ENCODE measurements at regions not wholly inside any gene's neighbourhood (a gene's known extent, or its start where the extent isn't known, plus 50 kb on each side); places are given as distances from the start of the nearest gene placed in this dataset.

- no peak overlapping the region for H3K4me3 ChIP-seq (ENCODE audit: low read length in 3 of 3)
- H3K4me1 ChIP-seq (ENCODE audit: control insufficient read depth in 3 of 3, insufficient read depth in 3 of 3, low read length in 3 of 3), result no peaks in the 10 kb centered on the region
- H3K9ac ChIP-seq (ENCODE audit: low read depth in 1 of 3, low read length in 3 of 3), result no peak overlapping the region
- no peaks in the 10 kb centered on the region for H3K27me3 ChIP-seq (ENCODE audit: control insufficient read depth in 3 of 3, insufficient read depth in 3 of 3, low read length in 3 of 3)
- no peaks in the 10 kb centered on the region for H3K36me3 ChIP-seq (ENCODE audit: control insufficient read depth in 3 of 3, insufficient read depth in 3 of 3, low read length in 3 of 3)
- no peak overlapping the region for H3K27ac ChIP-seq (ENCODE audit: low read depth, low read length)
- H3K9me3 ChIP-seq (ENCODE audit: control insufficient read depth in 3 of 3, low read length in 3 of 3), result peaks cover 0 to 6% (median 2%) of the 10 kb centered on the region in 3 donors
Measured at GRCh38 chr16:5541356-5541755, 443.8 kb upstream of the EEF2KMT start.

GRCh38 chr16:5537347-5537746, 439.8 kb upstream of the EEF2KMT start:
- no peak overlapping the region for H3K27ac ChIP-seq (ENCODE audit: low read depth, low read length)
- no peak overlapping the region for H3K9ac ChIP-seq (ENCODE audit: low read depth in 1 of 3, low read length in 3 of 3)
- no peak overlapping the region for H3K4me3 ChIP-seq (ENCODE audit: low read length in 3 of 3)
- no peaks in the 10 kb centered on the region for H3K36me3 ChIP-seq (ENCODE audit: control insufficient read depth in 3 of 3, insufficient read depth in 3 of 3, low read length in 3 of 3)
- H3K27me3 ChIP-seq (ENCODE audit: control insufficient read depth in 3 of 3, insufficient read depth in 3 of 3, low read length in 3 of 3), result no peaks in the 10 kb centered on the region
- peaks cover 0 to 12% (median 2%) of the 10 kb centered on the region in 3 donors for H3K9me3 ChIP-seq (ENCODE audit: control insufficient read depth in 3 of 3, low read length in 3 of 3)
- H3K4me1 ChIP-seq (ENCODE audit: control insufficient read depth in 3 of 3, insufficient read depth in 3 of 3, low read length in 3 of 3), result no peaks in the 10 kb centered on the region

DNA sequence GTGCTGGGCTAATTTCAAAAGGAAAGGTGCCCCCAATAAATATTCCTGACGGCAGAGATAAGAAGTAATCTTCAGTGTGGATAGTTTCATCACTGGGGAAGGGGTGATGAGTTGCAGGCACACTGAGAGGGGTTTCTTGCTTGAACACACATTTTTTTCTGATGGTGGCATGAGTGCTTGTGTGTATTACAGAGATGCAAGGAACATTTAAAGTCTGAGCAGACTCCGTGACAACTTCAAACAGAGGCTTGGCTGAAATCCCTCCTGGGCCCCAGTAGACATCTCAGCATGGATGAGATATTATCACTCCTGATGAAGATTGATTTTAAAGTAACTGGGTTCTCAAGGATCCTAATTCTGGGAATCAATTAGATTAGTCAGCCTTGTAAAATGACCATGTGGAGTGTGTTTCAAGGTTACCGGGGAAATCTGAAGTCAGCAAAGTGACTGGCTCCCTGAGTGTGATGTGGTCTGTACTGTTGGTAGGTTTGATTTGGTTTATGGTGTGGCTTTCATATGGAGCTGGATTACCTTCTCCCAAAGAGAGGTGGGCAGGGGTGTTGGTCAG, 435.8 kb upstream of the EEF2KMT start:
- H3K4me3 ChIP-seq (ENCODE audit: low read length in 3 of 3), result no peak overlapping the region
- no peaks in the 10 kb centered on the region for H3K4me1 ChIP-seq (ENCODE audit: control insufficient read depth in 3 of 3, insufficient read depth in 3 of 3, low read length in 3 of 3)
- H3K9ac ChIP-seq (ENCODE audit: low read depth in 1 of 3, low read length in 3 of 3), result no peak overlapping the region
- H3K27me3 ChIP-seq (ENCODE audit: control insufficient read depth in 3 of 3, insufficient read depth in 3 of 3, low read length in 3 of 3), result no peaks in the 10 kb centered on the region
- H3K9me3 ChIP-seq (ENCODE audit: control insufficient read depth in 3 of 3, low read length in 3 of 3), result peaks cover 0 to 12% (median 2%) of the 10 kb centered on the region in 3 donors
- no peak overlapping the region for H3K27ac ChIP-seq (ENCODE audit: low read depth, low read length)
- H3K36me3 ChIP-seq (ENCODE audit: control insufficient read depth in 3 of 3, insufficient read depth in 3 of 3, low read length in 3 of 3), result no peaks in the 10 kb centered on the region

- Histone ChIP-seq H3K9ac (ENCODE audit: low read depth in 1 of 3, low read length in 3 of 3) (no peak overlapping the region), H3K36me3 (ENCODE audit: control insufficient read depth in 3 of 3, insufficient read depth in 3 of 3, low read length in 3 of 3) (no peaks in the 10 kb centered on the region), H3K27ac (ENCODE audit: low read depth, low read length) (no peak overlapping the region), H3K9me3 (ENCODE audit: control insufficient read depth in 3 of 3, low read length in 3 of 3) (peaks cover 0 to 5% (median 3%) of the 10 kb centered on the region in 3 donors), H3K27me3 (ENCODE audit: control insufficient read depth in 3 of 3, insufficient read depth in 3 of 3, low read length in 3 of 3) (no peaks in the 10 kb centered on the region), H3K4me1 (ENCODE audit: control insufficient read depth in 3 of 3, insufficient read depth in 3 of 3, low read length in 3 of 3) (no peaks in the 10 kb centered on the region), H3K4me3 (ENCODE audit: low read length in 3 of 3) (no peak overlapping the region)
Measured at GRCh38 chr16:5527817-5528216, 430.2 kb upstream of the EEF2KMT start.

GRCh38 chr16:5526826-5527225, 429.2 kb upstream of the EEF2KMT start:
- no peaks in the 10 kb centered on the region for H3K4me1 ChIP-seq (ENCODE audit: control insufficient read depth in 3 of 3, insufficient read depth in 3 of 3, low read length in 3 of 3)
- no peak overlapping the region for H3K27ac ChIP-seq (ENCODE audit: low read depth, low read length)
- peaks cover 0 to 5% (median 3%) of the 10 kb centered on the region in 3 donors for H3K9me3 ChIP-seq (ENCODE audit: control insufficient read depth in 3 of 3, low read length in 3 of 3)
- no peak overlapping the region for H3K9ac ChIP-seq (ENCODE audit: low read depth in 1 of 3, low read length in 3 of 3)
- no peaks in the 10 kb centered on the region for H3K36me3 ChIP-seq (ENCODE audit: control insufficient read depth in 3 of 3, insufficient read depth in 3 of 3, low read length in 3 of 3)
- no peaks in the 10 kb centered on the region for H3K27me3 ChIP-seq (ENCODE audit: control insufficient read depth in 3 of 3, insufficient read depth in 3 of 3, low read length in 3 of 3)
- H3K4me3 ChIP-seq (ENCODE audit: low read length in 3 of 3), result no peak overlapping the region

DNA sequence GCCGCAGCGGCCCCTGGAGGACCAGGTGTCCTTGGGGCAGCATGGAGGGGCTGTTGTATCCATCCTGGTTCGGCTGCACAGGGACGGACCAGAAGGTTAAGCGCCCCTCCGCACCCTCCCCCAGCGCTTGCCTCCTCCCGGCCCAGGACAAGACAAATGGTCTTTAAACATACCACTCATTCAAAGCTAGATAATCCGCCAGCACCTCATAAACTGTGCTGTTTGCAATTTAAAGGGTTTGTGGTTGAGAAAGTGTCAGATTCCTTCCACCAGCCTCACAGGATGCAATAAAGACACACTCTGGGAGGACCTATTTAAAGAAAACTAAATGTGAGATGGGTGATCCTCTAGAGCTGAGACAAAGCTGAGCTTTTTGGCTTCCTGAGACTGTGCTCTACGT, 426.2 kb upstream of the EEF2KMT start:
- Histone ChIP-seq H3K36me3 (ENCODE audit: control insufficient read depth in 3 of 3, insufficient read depth in 3 of 3, low read length in 3 of 3) (no peaks in the 10 kb centered on the region), H3K9ac (ENCODE audit: low read depth in 1 of 3, low read length in 3 of 3) (no peak overlapping the region), H3K4me3 (ENCODE audit: low read length in 3 of 3) (no peak overlapping the region), H3K27me3 (ENCODE audit: control insufficient read depth in 3 of 3, insufficient read depth in 3 of 3, low read length in 3 of 3) (no peaks in the 10 kb centered on the region), H3K4me1 (ENCODE audit: control insufficient read depth in 3 of 3, insufficient read depth in 3 of 3, low read length in 3 of 3) (no peaks in the 10 kb centered on the region), H3K27ac (ENCODE audit: low read depth, low read length) (no peak overlapping the region), H3K9me3 (ENCODE audit: control insufficient read depth in 3 of 3, low read length in 3 of 3) (peaks cover 0 to 7% (median 5%) of the 10 kb centered on the region in 3 donors)

GRCh38 chr16:5516115-5516514, 418.5 kb upstream of the EEF2KMT start:
- no peak overlapping the region for H3K27ac ChIP-seq (ENCODE audit: low read depth, low read length)
- H3K9ac ChIP-seq (ENCODE audit: low read depth in 1 of 3, low read length in 3 of 3), result no peak overlapping the region
- H3K4me3 ChIP-seq (ENCODE audit: low read length in 3 of 3), result no peak overlapping the region
- no peaks in the 10 kb centered on the region for H3K4me1 ChIP-seq (ENCODE audit: control insufficient read depth in 3 of 3, insufficient read depth in 3 of 3, low read length in 3 of 3)
- H3K9me3 ChIP-seq (ENCODE audit: control insufficient read depth in 3 of 3, low read length in 3 of 3), result peaks cover 0 to 3% (median 0%) of the 10 kb centered on the region in 3 donors
- no peaks in the 10 kb centered on the region for H3K36me3 ChIP-seq (ENCODE audit: control insufficient read depth in 3 of 3, insufficient read depth in 3 of 3, low read length in 3 of 3)
- no peaks in the 10 kb centered on the region for H3K27me3 ChIP-seq (ENCODE audit: control insufficient read depth in 3 of 3, insufficient read depth in 3 of 3, low read length in 3 of 3)

- Histone ChIP-seq H3K4me3 (ENCODE audit: low read length in 3 of 3) (no peak overlapping the region), H3K27me3 (ENCODE audit: control insufficient read depth in 3 of 3, insufficient read depth in 3 of 3, low read length in 3 of 3) (peaks cover 0 to 3% (median 0%) of the 10 kb centered on the region in 3 donors), H3K9ac (ENCODE audit: low read depth in 1 of 3, low read length in 3 of 3) (no peak overlapping the region)
Measured at GRCh38 chr16:5512014-5512413, 414.4 kb upstream of the EEF2KMT start.

GRCh38 chr16:5510819-5511370, 413.3 kb upstream of the EEF2KMT start:
- Histone ChIP-seq H3K4me1 (ENCODE audit: control insufficient read depth in 3 of 3, insufficient read depth in 3 of 3, low read length in 3 of 3) (no peaks in the 10 kb centered on the region), H3K9ac (ENCODE audit: low read depth in 1 of 3, low read length in 3 of 3) (no peak overlapping the region), H3K27me3 (ENCODE audit: control insufficient read depth in 3 of 3, insufficient read depth in 3 of 3, low read length in 3 of 3) (peaks cover 0 to 3% (median 0%) of the 10 kb centered on the region in 3 donors), H3K4me3 (ENCODE audit: low read length in 3 of 3) (no peak overlapping the region), H3K27ac (ENCODE audit: low read depth, low read length) (no peak overlapping the region), H3K9me3 (ENCODE audit: control insufficient read depth in 3 of 3, low read length in 3 of 3) (peaks cover 0 to 7% (median 3%) of the 10 kb centered on the region in 3 donors), H3K36me3 (ENCODE audit: control insufficient read depth in 3 of 3, insufficient read depth in 3 of 3, low read length in 3 of 3) (no peaks in the 10 kb centered on the region)

More at GRCh38 chr16:5512014-5512413, 414.4 kb upstream of the EEF2KMT start:
- no peak overlapping the region for H3K27ac ChIP-seq (ENCODE audit: low read depth, low read length)
- no peaks in the 10 kb centered on the region for H3K4me1 ChIP-seq (ENCODE audit: control insufficient read depth in 3 of 3, insufficient read depth in 3 of 3, low read length in 3 of 3)
- no peaks in the 10 kb centered on the region for H3K36me3 ChIP-seq (ENCODE audit: control insufficient read depth in 3 of 3, insufficient read depth in 3 of 3, low read length in 3 of 3)
- H3K9me3 ChIP-seq (ENCODE audit: control insufficient read depth in 3 of 3, low read length in 3 of 3), result peaks cover 0 to 7% (median 3%) of the 10 kb centered on the region in 3 donors

DNA sequence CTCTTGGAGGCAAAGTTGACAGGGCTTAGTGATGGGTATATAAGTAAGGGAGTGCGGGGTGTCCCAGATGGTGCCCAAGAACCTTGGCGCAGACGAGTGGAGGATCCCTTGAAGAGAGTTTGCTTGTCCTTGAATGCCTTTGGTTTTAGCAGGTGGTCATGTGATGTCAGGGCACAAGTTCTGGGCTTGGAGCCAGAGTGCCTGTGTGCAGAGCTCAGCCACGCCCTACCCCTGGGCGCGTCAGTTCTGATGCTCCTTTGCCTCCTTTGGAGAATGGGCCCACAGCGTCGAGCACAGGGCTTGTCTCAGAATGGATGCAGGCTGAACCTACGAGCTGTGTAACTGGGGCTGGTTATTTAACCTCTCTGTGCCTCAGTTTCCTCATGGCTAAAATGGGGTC, 412.2 kb upstream of the EEF2KMT start:
- no peaks in the 10 kb centered on the region for H3K36me3 ChIP-seq (ENCODE audit: control insufficient read depth in 3 of 3, insufficient read depth in 3 of 3, low read length in 3 of 3)

More for the DNA sequence above, 412.2 kb upstream of the EEF2KMT start:
- no peak overlapping the region for H3K4me3 ChIP-seq (ENCODE audit: low read length in 3 of 3)
- H3K27ac ChIP-seq (ENCODE audit: low read depth, low read length), result no peak overlapping the region
- H3K4me1 ChIP-seq (ENCODE audit: control insufficient read depth in 3 of 3, insufficient read depth in 3 of 3, low read length in 3 of 3), result no peaks in the 10 kb centered on the region
- H3K9me3 ChIP-seq (ENCODE audit: control insufficient read depth in 3 of 3, low read length in 3 of 3), result peaks cover 0 to 7% (median 3%) of the 10 kb centered on the region in 3 donors
- no peak overlapping the region for H3K9ac ChIP-seq (ENCODE audit: low read depth in 1 of 3, low read length in 3 of 3)
- peaks cover 0 to 3% (median 0%) of the 10 kb centered on the region in 3 donors for H3K27me3 ChIP-seq (ENCODE audit: control insufficient read depth in 3 of 3, insufficient read depth in 3 of 3, low read length in 3 of 3)
